GM12878 (cell line): ENCODE measurements at regions not wholly inside any gene's neighbourhood (a gene's known extent, or its start where the extent isn't known, plus 50 kb on each side); places are given as distances from the start of the nearest gene placed in this dataset.

Experiments
- ATAC-seq: fragments of 200-7000 bp; cut with Tn5 transposase; 3 replicates; pipeline ENCODE4 v1.9.1; 2020; ENCODE audit warnings: mild to moderate bottlenecking, moderate library complexity
- BruUV-seq: library from RNA; stranded (reverse); fragments of 400-500 nt; replicated peaks from 2 replicates; lab custom pipeline; 2021; lab: Mats Ljungman, UMichigan
- CTCF ChIA-PET: fragments of 300-600 bp; sonication (Branson Sonifier 250); formaldehyde crosslinking; extraction: SDS; loops from one replicate; lab custom pipeline; 2021; ENCODE audit warnings: inconsistent platforms; lab: Yijun Ruan, JAX
- POLR2A ChIA-PET: fragments of 350-600 bp; formaldehyde crosslinking; extraction: SDS; loops from one replicate; lab custom pipeline; 2021; ENCODE audit warnings: inconsistent platforms; lab: Charles Lee
- RAD21 ChIA-PET: fragments of 300-600 bp; sonication (Branson Sonifier 250); formaldehyde crosslinking; loops from one replicate; lab custom pipeline; 2023; ENCODE audit warnings: antibody characterized with exemption; ENCODE audit not compliant: unreplicated experiment; lab: Charles Lee
- SMC1A ChIA-PET: fragments of 300-600 bp; sonication (Branson Sonifier 250); formaldehyde crosslinking; loops from one replicate; lab custom pipeline; 2023; ENCODE audit not compliant: unreplicated experiment, uncharacterized antibody; lab: Charles Lee
- DNase-seq: peaks from one replicate; pipeline ENCODE4 v3.0.0-alpha.2; 2011; ENCODE audit warnings: low read depth, low spot score
- FAIRE-seq: peaks from 3 replicates; lab custom pipeline; 2011; peaks lifted over from hg19 to GRCh38; lab: Jason Lieb, UNC
- H2AFZ ChIP-seq: 2 replicates; pipeline ENCODE4 v1.6.0; 2011; ENCODE audit warnings: low read depth, low read length, control low read depth; ENCODE audit not compliant: control insufficient read depth
- H3K27ac ChIP-seq: 2 replicates; pipeline ENCODE4 v1.5.1; 2011; ENCODE audit warnings: control low read depth; ENCODE audit not compliant: control insufficient read depth, insufficient read depth
- H3K27me3 ChIP-seq, 2 experiments: replicated peaks in 1 of 2; 2 replicates each; pipeline versions ENCODE4 v1.6.0 to v1.6.1; 2011; ENCODE audit warnings: low read length in 1 of 2; ENCODE audit not compliant: control insufficient read depth in 2 of 2, insufficient read depth in 2 of 2
- H3K36me3 ChIP-seq, 2 experiments: 2 replicates each; pipeline ENCODE4 v1.5.1; 2011; ENCODE audit warnings: low read length in 1 of 2; ENCODE audit not compliant: control insufficient read depth in 2 of 2, insufficient read depth in 2 of 2
- H3K4me1 ChIP-seq: 2 replicates; pipeline ENCODE4 v1.6.1; 2011; ENCODE audit warnings: mild to moderate bottlenecking, low read length, moderate library complexity, mixed read lengths; ENCODE audit not compliant: control insufficient read depth, insufficient read depth
- H3K4me2 ChIP-seq: 2 replicates; pipeline ENCODE4 v1.6.0; 2011; ENCODE audit warnings: control low read depth; ENCODE audit not compliant: control insufficient read depth, insufficient read depth
- H3K4me3 ChIP-seq: fragments of 200-600 bp; sonication (generic); 2 replicates; pipeline ENCODE4 v1.5.1; 2016
- H3K79me2 ChIP-seq: 2 replicates; pipeline ENCODE4 v1.6.0; 2011; ENCODE audit warnings: low read length; ENCODE audit not compliant: control insufficient read depth, insufficient read depth
- H3K9ac ChIP-seq: 2 replicates; pipeline ENCODE4 v1.8.0; 2011; ENCODE audit warnings: low read length, control low read depth, mixed read lengths; ENCODE audit not compliant: control insufficient read depth, insufficient read depth
- H3K9me3 ChIP-seq: replicated peaks from 3 replicates; pipeline ENCODE4 v1.5.1; 2011; ENCODE audit warnings: mild to moderate bottlenecking, low read length; ENCODE audit not compliant: control insufficient read depth, insufficient read depth
- H4K20me1 ChIP-seq: 2 replicates; pipeline ENCODE4 v1.6.0; 2011; ENCODE audit not compliant: control insufficient read depth, insufficient read depth
- ATF7 ChIP-seq: fragments of 450-650 bp; IDR thresholded peaks from 2 replicates; pipeline ENCODE4 v1.6.1; 2016; ENCODE audit warnings: low read depth, mild to moderate bottlenecking
- CBX3 ChIP-seq: fragments of 200-600 bp; sonication (generic); IDR thresholded peaks from 2 replicates; pipeline ENCODE4 v1.6.1; 2016; ENCODE audit warnings: low read depth, borderline replicate concordance
- E2F8 ChIP-seq: fragments of 450-650 bp; IDR thresholded peaks from 2 replicates; pipeline ENCODE4 v1.6.1; 2018; ENCODE audit warnings: mild to moderate bottlenecking, low read depth, moderate library complexity; ENCODE audit not compliant: partially characterized antibody
- HCFC1 ChIP-seq: fragments of 150-350 bp; IDR thresholded peaks from 2 replicates; pipeline ENCODE4 v1.6.1; 2014; ENCODE audit warnings: low read length
- IKZF2 ChIP-seq, 2 experiments: fragments of 450-650 bp; IDR thresholded peaks; 2 replicates each; pipeline ENCODE4 v1.6.1; 2017; ENCODE audit warnings: mild to moderate bottlenecking in 2 of 2, moderate library complexity in 2 of 2
- MEF2B ChIP-seq: fragments of 450-650 bp; IDR thresholded peaks from 2 replicates; pipeline ENCODE4 v1.6.1; 2018; ENCODE audit warnings: mild to moderate bottlenecking, moderate library complexity; ENCODE audit not compliant: partially characterized antibody, poor library complexity, severe bottlenecking
- MLLT1 ChIP-seq: fragments of 450-650 bp; IDR thresholded peaks from 2 replicates; pipeline ENCODE4 v1.6.1; 2016; ENCODE audit warnings: mild to moderate bottlenecking
- WGBS: methylation state at CpG from one replicate; pipeline ENCODE4 v1.1.6; 2016; ENCODE audit warnings: low lambda C conversion rate; ENCODE audit not compliant: insufficient replicate concordance, insufficient coverage; ENCODE audit errors: missing lambda C conversion rate; 5-methylcytosine and 5-hydroxymethylcytosine counted together
- in situ Hi-C: fragments of 300-500 bp; cut with MboI; formaldehyde crosslinking; loops from 9 replicates; pipeline ENCODE4 v1.14.3; 2018; ENCODE audit warnings: mixed read lengths
- intact Hi-C: fragments of 100-400 bp; cut with micrococcal nuclease; formaldehyde crosslinking; loops from one replicate; pipeline ENCODE4 v1.14.2; 2022; ENCODE audit not compliant: unreplicated experiment
- TF ChIP-seq, protein P1 (sequence below): IDR thresholded peaks from 2 replicates; pipeline ENCODE4 v1.6.1; 2012; ENCODE audit warnings: mild to moderate bottlenecking, low read depth, low read length
- TF ChIP-seq, protein P2 (sequence below): fragments of 450-650 bp; formaldehyde crosslinking; IDR thresholded peaks from 2 replicates; pipeline ENCODE4 v1.4.0; 2020; ENCODE audit warnings: mild to moderate bottlenecking, moderate library complexity

GRCh38 chr11:90449606-90450005, 226.8 kb upstream of the CHORDC1 start:
- 42% methylated on average over 2 of the region's 2 CpGs for WGBS
- no peaks in the 10 kb centered on the region for H3K27me3 ChIP-seq
- H3K4me2 ChIP-seq = no peak overlapping the region
- no peaks in the 10 kb centered on the region for H3K36me3 ChIP-seq
- BruUV-seq = no TSS peak
- DNase-seq (no peak), FAIRE-seq (no peak), ATAC-seq (no peak)
- ChIA-PET POLR2A (no interaction called here), SMC1A (no interaction called here), RAD21 (no interaction called here), CTCF (no interaction called here)
- H4K20me1 ChIP-seq = no peaks in the 10 kb centered on the region
- in situ Hi-C loops = no loop called here
- intact Hi-C loops = no loop called here
- H3K27ac ChIP-seq = no peak overlapping the region
- H3K4me1 ChIP-seq = no peaks in the 10 kb centered on the region
- no peak overlapping the region for H3K9ac ChIP-seq
- no peak overlapping the region for H3K4me3 ChIP-seq
- no peak overlapping the region for H2AFZ ChIP-seq
- no peaks in the 10 kb centered on the region for H3K9me3 ChIP-seq
- no peaks in the 10 kb centered on the region for H3K79me2 ChIP-seq
- TF ChIP-seq IKZF2 (IDR thresholded peaks at IDR 0.05) (no peak), MEF2B (no peak), HCFC1 (no peak), CBX3 (no peak), ATF7 (no peak), E2F8 (no peak), MLLT1 (no peak)
- TF ChIP-seq, protein P1, sequence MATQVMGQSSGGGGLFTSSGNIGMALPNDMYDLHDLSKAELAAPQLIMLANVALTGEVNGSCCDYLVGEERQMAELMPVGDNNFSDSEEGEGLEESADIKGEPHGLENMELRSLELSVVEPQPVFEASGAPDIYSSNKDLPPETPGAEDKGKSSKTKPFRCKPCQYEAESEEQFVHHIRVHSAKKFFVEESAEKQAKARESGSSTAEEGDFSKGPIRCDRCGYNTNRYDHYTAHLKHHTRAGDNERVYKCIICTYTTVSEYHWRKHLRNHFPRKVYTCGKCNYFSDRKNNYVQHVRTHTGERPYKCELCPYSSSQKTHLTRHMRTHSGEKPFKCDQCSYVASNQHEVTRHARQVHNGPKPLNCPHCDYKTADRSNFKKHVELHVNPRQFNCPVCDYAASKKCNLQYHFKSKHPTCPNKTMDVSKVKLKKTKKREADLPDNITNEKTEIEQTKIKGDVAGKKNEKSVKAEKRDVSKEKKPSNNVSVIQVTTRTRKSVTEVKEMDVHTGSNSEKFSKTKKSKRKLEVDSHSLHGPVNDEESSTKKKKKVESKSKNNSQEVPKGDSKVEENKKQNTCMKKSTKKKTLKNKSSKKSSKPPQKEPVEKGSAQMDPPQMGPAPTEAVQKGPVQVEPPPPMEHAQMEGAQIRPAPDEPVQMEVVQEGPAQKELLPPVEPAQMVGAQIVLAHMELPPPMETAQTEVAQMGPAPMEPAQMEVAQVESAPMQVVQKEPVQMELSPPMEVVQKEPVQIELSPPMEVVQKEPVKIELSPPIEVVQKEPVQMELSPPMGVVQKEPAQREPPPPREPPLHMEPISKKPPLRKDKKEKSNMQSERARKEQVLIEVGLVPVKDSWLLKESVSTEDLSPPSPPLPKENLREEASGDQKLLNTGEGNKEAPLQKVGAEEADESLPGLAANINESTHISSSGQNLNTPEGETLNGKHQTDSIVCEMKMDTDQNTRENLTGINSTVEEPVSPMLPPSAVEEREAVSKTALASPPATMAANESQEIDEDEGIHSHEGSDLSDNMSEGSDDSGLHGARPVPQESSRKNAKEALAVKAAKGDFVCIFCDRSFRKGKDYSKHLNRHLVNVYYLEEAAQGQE = no peak
- TF ChIP-seq, protein P2, sequence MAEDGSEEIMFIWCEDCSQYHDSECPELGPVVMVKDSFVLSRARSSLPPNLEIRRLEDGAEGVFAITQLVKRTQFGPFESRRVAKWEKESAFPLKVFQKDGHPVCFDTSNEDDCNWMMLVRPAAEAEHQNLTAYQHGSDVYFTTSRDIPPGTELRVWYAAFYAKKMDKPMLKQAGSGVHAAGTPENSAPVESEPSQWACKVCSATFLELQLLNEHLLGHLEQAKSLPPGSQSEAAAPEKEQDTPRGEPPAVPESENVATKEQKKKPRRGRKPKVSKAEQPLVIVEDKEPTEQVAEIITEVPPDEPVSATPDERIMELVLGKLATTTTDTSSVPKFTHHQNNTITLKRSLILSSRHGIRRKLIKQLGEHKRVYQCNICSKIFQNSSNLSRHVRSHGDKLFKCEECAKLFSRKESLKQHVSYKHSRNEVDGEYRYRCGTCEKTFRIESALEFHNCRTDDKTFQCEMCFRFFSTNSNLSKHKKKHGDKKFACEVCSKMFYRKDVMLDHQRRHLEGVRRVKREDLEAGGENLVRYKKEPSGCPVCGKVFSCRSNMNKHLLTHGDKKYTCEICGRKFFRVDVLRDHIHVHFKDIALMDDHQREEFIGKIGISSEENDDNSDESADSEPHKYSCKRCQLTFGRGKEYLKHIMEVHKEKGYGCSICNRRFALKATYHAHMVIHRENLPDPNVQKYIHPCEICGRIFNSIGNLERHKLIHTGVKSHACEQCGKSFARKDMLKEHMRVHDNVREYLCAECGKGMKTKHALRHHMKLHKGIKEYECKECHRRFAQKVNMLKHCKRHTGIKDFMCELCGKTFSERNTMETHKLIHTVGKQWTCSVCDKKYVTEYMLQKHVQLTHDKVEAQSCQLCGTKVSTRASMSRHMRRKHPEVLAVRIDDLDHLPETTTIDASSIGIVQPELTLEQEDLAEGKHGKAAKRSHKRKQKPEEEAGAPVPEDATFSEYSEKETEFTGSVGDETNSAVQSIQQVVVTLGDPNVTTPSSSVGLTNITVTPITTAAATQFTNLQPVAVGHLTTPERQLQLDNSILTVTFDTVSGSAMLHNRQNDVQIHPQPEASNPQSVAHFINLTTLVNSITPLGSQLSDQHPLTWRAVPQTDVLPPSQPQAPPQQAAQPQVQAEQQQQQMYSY = no peak
